ENCODE measurements at regions not wholly inside any gene's neighbourhood (a gene's known extent, or its start where the extent isn't known, plus 50 kb on each side); places are given as distances from the start of the nearest gene placed in this dataset.

- TF ChIP-seq REST (tag by site-specific recombination; IDR thresholded peaks at IDR 0.05) (no peak), ZFP69B (tag by site-specific recombination; IDR thresholded peaks at IDR 0.05) (no peak), ZNF362 (tag by site-specific recombination; IDR thresholded peaks at IDR 0.05) (no peak), ZBTB44 (tag by site-specific recombination; IDR thresholded peaks at IDR 0.05) (no peak), ZNF544 (tag by site-specific recombination; IDR thresholded peaks at IDR 0.05) (no peak)
These were observed 199.4 kb downstream of the MED10 start (continued) for GRCh38 chr5:6178846-6179532.

GRCh38 chr5:6177926-6178325, 200.4 kb downstream of the MED10 start:
- H3K27ac ChIP-seq (ENCODE audit: extremely low read depth, low read depth, low read length): no peak overlapping the region
- no peaks in the 10 kb centered on the region for H3K9me3 ChIP-seq (ENCODE audit: control insufficient read depth, insufficient read depth, low read depth, low read length)
- CTCF ChIA-PET: interaction anchor here (0.7 kb wide), 1 partner anchor 1750 kb away, joined by 3 read pairs; no protein-coding TSS in a partner anchor
- POLR2A ChIA-PET: no interaction called here
- H3K4me1 ChIP-seq (ENCODE audit: control insufficient read depth, insufficient read depth, low read length): no peaks in the 10 kb centered on the region
- H3K4me3 ChIP-seq (ENCODE audit: low read depth, low read length): no peak overlapping the region
- H3K36me3 ChIP-seq (ENCODE audit: control insufficient read depth in 2 of 2, insufficient read depth in 1 of 2, low read length in 2 of 2): no peaks in the 10 kb centered on the region
- TF ChIP-seq ZNF112 (tag by site-specific recombination; IDR thresholded peaks at IDR 0.05) (no peak), HIC1 (tag by site-specific recombination; IDR thresholded peaks at IDR 0.05) (no peak), ZNF707 (tag by site-specific recombination; IDR thresholded peaks at IDR 0.05) (no peak), ZNF280D (tag by site-specific recombination; IDR thresholded peaks at IDR 0.05) (no peak), ZNF660 (tag by site-specific recombination; IDR thresholded peaks at IDR 0.05) (no peak), ZNF521 (tag by site-specific recombination; IDR thresholded peaks at IDR 0.05) (no peak), ZNF518A (tag by site-specific recombination; conservative IDR thresholded peaks at IDR 0.05; ENCODE audit: low read depth) (no peak), ZNF629 (tag by site-specific recombination; IDR thresholded peaks at IDR 0.05) (no peak), ZNF785 (tag by site-specific recombination; IDR thresholded peaks at IDR 0.05) (no peak), GLIS2 (tag by site-specific recombination; IDR thresholded peaks at IDR 0.05) (no peak), ZNF449 (tag by site-specific recombination; IDR thresholded peaks at IDR 0.05) (no peak)
